ENCODE measurements at regions not wholly inside any gene's neighbourhood (a gene's known extent, or its start where the extent isn't known, plus 50 kb on each side); places are given as distances from the start of the nearest gene placed in this dataset.

GRCh38 chr12:100743060-100743459, 51.5 kb upstream of the ANO4 start:
- no peak for DNase-seq
